Calu3 (cell line): ENCODE measurements at regions not wholly inside any gene's neighbourhood (a gene's known extent, or its start where the extent isn't known, plus 50 kb on each side); places are given as distances from the start of the nearest gene placed in this dataset.

Experiments
- BruUV-seq: library from RNA; stranded (reverse); fragments of 400-500 nt; replicated peaks from 2 replicates; lab custom pipeline; 2021; lab: Mats Ljungman, UMichigan
- CTCF ChIA-PET: fragments of 300-600 bp; sonication (Branson Sonifier 250); formaldehyde crosslinking; loops from one replicate; lab custom pipeline; 2022; ENCODE audit warnings: antibody characterized with exemption; lab: Charles Lee
- DNase-seq: peaks from one replicate; pipeline ENCODE4 v3.0.0; 2022
- H3K27ac Mint-ChIP-seq: one replicate; pipeline ENCODE4 v1.8.0; 2022; ENCODE audit warnings: mixed read lengths; ENCODE audit not compliant: unreplicated experiment
- H3K27me3 Mint-ChIP-seq: one replicate; pipeline ENCODE4 v1.8.0; 2022; ENCODE audit warnings: mixed read lengths; ENCODE audit not compliant: unreplicated experiment
- H3K36me3 Mint-ChIP-seq: one replicate; pipeline ENCODE4 v1.8.0; 2022; ENCODE audit warnings: mild to moderate bottlenecking, moderate library complexity, mixed read lengths; ENCODE audit not compliant: insufficient read depth, unreplicated experiment
- H3K4me1 Mint-ChIP-seq: one replicate; pipeline ENCODE4 v1.8.0; 2022; ENCODE audit warnings: mild to moderate bottlenecking, low read depth, mixed read lengths; ENCODE audit not compliant: unreplicated experiment
- H3K4me3 Mint-ChIP-seq: one replicate; pipeline ENCODE4 v1.8.0; 2022; ENCODE audit warnings: mild to moderate bottlenecking, low read depth, moderate library complexity, mixed read lengths; ENCODE audit not compliant: unreplicated experiment
- H3K9me3 Mint-ChIP-seq: one replicate; pipeline ENCODE4 v1.8.0; 2022; ENCODE audit warnings: low read depth, mixed read lengths; ENCODE audit not compliant: unreplicated experiment
- CTCF ChIP-seq: fragments of 200-600 bp; IDR thresholded peaks from one replicate; pipeline ENCODE4 v1.8.0; 2022; ENCODE audit warnings: antibody characterized with exemption; ENCODE audit not compliant: unreplicated experiment
- intact Hi-C: fragments of 100-400 bp; cut with micrococcal nuclease; formaldehyde crosslinking; loops from one replicate; pipeline ENCODE4 v1.10.0; 2022; ENCODE audit not compliant: unreplicated experiment

- H3K27ac Mint-ChIP-seq, result no peak overlapping the region
- no peaks in the 10 kb centered on the region for H3K4me1 Mint-ChIP-seq
- BruUV-seq, result no TSS peak
- H3K27me3 Mint-ChIP-seq, result peaks cover 82% of the 10 kb centered on the region
- no peaks in the 10 kb centered on the region for H3K36me3 Mint-ChIP-seq
- no peak for DNase-seq
- intact Hi-C loops, result no loop called here
- no peak for TF ChIP-seq CTCF
- CTCF ChIA-PET, result interaction anchor here (1.9 kb wide), 1 partner anchor 10 kb away, joined by 4 read pairs; no protein-coding TSS in a partner anchor
- H3K4me3 Mint-ChIP-seq, result no peak overlapping the region
- no peaks in the 10 kb centered on the region for H3K9me3 Mint-ChIP-seq
Measured at GRCh38 chr2:234596696-234597575, 100.1 kb upstream of the ARL4C start.

- TF ChIP-seq CTCF, result no peak
- Mint-ChIP-seq H3K27me3 (peaks cover 80% of the 10 kb centered on the region), H3K36me3 (no peaks in the 10 kb centered on the region), H3K27ac (no peak overlapping the region), H3K4me3 (no peak overlapping the region), H3K9me3 (no peaks in the 10 kb centered on the region), H3K4me1 (no peaks in the 10 kb centered on the region)
- no TSS peak for BruUV-seq
- intact Hi-C loops, result no loop called here
- no peak for DNase-seq
- CTCF ChIA-PET, result interaction anchor here (1.9 kb wide), 1 partner anchor 9 kb away, joined by 4 read pairs; no protein-coding TSS in a partner anchor
Measured at GRCh38 chr2:234595829-234596228, 98.9 kb upstream of the ARL4C start.

DNA sequence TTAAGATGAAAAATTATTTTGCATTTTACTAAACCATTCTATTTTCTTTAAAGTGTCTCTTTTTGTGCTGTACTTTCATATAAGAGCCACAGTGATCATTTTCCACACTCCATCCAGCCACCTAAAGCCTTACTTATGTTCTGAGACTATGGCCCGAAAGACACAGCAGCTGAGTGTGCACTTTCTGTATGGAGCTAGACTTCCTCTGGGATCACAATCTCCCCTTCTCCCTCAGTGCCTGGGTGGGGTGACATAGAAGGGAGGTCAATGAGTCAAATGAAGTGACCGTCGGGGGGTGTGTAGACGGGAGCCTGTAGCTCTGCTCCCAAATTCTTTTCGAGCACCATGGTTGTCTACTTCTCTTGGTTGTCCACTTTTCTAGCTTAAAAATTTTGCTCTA is 97.8 kb upstream of the ARL4C start:
- DNase-seq, result no peak
- Mint-ChIP-seq H3K9me3 (no peaks in the 10 kb centered on the region), H3K27ac (no peak overlapping the region), H3K36me3 (no peaks in the 10 kb centered on the region), H3K27me3 (peaks cover 80% of the 10 kb centered on the region), H3K4me3 (no peak overlapping the region), H3K4me1 (no peaks in the 10 kb centered on the region)
- TF ChIP-seq CTCF, result no peak
- CTCF ChIA-PET, result no interaction called here
- no TSS peak for BruUV-seq
- intact Hi-C loops, result no loop called here

- Mint-ChIP-seq H3K4me1 (no peaks in the 10 kb centered on the region), H3K4me3 (no peak overlapping the region), H3K9me3 (no peaks in the 10 kb centered on the region), H3K36me3 (no peaks in the 10 kb centered on the region), H3K27ac (no peak overlapping the region), H3K27me3 (peaks cover 88% of the 10 kb centered on the region)
- no peak for TF ChIP-seq CTCF
- no TSS peak for BruUV-seq
- DNase-seq, result no peak
- CTCF ChIA-PET, result interaction anchor here (0.6 kb wide), 1 partner anchor 9 kb away, joined by 7 read pairs; no protein-coding TSS in a partner anchor
- intact Hi-C loops, result no loop called here
Measured at GRCh38 chr2:234593636-234594035, 96.8 kb upstream of the ARL4C start.
